HG03469 (cell line): ENCODE measurements at regions not wholly inside any gene's neighbourhood (a gene's known extent, or its start where the extent isn't known, plus 50 kb on each side); places are given as distances from the start of the nearest gene placed in this dataset.
A peak's percentile ranks its signal among the peaks of the same experiment; 100 is the strongest.
"Not testable (repeated sequence)": the region's sequence is repeated elsewhere in the genome, so short reads cannot be mapped to it uniquely, and the experiment has no call there.

Experiments used
- ATAC-seq: cut with Tn5 transposase; IDR thresholded peaks from one replicate; pipeline ENCODE4 v1.9.1; 2021; ENCODE audit warnings: mild to moderate bottlenecking, moderate library complexity, moderate number of reproducible peaks; ENCODE audit not compliant: unreplicated experiment

DNA sequence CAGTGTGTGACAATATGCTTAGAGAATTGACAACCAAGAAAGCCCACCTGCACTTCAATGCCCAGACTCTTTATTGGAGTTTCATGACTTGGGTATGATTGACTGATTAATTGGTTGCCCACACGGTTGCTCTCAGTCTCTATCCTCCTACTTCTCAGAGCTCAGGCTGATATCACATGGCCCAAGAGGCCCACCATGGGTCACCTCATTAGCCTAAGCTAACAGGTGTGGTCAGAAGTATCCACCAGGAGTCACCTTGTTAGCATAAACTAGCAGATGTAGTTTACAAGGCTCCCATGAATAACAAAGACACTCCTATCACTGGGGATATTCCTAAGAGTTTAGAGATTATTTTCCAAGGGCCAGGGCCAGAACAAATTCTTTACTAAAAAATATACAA, 120.2 kb upstream of the MBNL1 start:
- no peak for ATAC-seq

DNA sequence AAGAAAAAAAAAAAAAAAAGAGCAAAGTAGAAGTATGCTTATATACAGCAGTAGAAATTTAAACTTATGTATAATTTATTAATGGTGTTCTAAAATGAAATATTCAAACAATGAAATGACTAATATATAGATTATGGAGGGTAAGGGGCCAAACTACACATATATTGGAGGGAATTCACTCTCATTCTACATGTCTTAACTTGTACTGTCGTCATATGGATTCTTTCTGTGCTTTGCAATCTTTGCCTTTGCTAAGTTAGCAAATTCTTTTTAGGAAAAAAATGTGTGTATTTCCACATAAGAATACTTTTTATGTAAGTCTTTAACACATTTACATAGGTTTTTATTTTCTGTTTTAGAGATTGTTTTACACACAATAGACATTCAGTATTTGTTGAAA, 118.9 kb upstream of the MBNL1 start:
- ATAC-seq: no peak

DNA sequence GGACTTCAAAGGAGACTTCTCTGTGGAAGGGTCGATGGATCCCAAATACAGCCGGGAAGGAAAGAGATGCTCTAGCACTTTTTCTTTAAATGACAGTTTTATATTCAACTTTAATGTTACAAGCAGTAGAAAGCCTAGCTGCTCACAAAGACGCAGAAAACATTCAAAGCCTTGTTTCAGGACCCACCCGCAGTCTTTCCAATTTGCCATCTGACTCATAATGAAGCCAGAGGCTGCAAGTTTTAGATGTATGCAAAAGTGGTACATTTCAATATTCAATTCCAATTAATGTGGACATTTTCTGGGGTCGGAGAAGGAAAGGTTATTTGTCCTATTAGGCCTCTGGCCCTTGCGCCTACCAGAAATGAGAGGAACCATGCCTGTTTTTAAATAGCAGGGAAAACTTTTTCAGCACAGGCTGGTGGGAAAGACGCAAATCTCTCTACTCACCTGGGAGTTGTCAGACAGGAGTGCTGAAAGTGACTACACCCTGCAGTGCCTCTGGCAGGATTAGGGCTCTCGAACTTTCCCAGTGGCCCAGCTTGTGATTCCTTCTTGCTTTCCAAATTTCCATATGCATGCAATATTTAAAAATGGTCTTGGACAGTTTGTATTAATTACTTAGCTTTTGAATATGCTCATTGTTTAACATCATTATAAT, 117.4 kb upstream of the MBNL1 start:
- ATAC-seq: no peak

DNA sequence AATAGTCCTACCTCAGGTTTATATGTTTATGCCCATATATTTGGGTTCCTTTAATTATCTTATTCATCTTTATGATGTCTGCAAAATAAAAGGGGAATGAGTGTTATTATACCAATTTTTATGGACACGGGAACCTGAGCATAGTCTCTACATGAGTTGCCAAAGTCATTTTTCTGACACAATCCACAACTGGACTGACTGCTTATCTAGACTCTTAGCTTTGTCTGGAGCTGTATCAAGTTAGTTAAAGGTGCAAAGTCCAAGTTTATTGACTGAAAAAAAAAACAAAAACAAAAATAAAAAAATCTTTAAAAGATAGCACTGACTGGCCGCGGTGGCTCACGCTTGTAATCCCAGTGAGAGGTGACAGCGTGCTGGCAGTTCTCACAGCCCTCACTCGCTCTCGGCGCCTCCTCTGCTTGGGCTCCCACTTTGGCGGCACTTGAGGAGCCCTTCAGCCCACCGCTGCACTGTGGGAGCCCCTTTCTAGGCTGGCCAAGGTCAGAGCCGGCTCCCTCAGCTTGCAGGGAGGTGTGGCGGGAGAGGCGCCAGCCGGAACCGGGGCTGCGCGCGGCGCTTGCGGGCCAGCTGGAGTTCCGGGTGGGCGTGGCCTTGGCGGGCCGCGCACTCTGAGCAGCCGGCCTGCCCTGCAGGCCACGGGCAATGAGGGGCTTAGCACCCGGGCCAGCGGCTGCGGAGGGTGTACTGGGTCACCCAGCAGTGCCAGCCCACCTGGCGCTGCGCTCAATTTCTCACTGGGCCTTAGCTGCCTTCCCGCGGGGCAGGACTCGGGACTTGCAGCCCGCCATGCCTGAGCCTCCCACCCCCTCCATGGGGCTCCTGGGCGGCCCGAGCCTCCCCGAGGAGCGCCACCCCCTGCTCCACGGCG, 116.6 kb upstream of the MBNL1 start:
- ATAC-seq: not testable (repeated sequence)

DNA sequence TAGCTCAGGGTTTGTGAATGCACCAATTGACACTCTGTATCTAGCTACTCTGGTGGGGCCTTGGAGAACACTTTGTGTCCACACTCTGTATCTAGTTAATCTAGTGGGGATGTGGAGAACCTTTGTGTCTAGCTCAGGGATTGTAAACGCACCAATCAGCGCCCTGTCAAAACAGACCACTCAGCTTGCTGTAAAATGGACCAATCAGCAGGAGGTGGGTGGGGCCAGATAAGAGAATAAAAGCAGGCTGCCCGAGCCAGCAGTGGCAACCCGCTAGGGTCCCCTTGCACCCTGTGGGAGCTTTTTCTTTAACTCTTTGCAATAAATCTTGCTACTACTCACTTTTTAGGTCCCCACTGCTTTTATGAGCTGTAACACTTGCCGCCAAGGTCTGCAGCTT, 115.6 kb upstream of the MBNL1 start:
- ATAC-seq: not testable (repeated sequence)

DNA sequence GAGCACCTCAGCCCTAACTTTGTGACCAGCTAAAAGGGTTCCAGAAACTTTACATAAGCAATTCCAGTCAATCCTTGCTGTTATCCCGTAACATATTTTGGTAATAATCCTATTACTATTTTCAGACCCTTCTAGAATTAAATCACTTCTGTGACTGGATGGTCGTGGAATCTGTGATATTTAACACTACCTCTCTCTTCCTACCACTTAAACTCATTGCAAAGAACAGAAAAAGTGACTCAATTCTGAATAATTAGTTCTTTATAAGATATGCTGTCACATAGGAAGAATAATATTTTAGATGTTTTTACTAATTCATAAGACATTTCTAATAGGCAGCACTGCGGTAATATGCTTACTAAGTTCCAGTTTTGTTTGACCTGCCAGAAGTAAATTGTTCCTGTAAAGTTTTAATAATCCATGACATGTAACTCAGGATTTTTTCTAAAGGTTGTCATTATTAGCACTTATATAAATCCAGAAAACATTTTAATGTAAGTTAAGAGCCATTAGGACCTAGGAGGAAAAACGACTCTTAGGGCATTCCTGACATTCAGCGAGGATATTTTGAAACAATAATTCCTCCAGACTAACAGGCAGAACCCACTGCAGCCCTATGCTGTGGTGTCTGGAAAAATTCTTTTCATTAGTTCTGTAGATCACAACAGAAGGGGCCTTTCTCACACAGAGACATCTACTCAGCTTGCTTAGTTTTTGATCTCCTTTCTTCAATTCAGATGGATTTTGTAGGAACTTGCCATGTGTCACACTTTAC, 113.3 kb upstream of the MBNL1 start:
- ATAC-seq: no peak

DNA sequence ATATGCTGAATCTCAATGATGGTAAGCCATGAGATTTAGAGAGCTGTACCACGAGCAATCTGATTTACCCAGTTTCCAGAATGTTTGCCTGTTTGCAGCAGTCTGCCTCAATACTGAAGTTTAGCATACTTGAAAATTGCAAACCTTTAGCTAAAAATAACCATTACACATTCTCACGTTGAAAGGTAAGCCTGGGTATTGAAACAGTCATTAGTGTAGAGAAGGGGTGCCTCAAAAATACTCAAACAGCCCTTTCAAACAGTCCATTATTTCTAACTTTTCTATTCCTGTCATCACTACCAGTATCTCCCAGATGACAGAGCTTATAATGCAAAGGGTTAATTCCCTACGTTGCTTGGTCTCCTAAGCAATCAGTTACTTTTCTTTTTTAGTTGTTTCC, 111.8 kb upstream of the MBNL1 start:
- ATAC-seq: no peak

DNA sequence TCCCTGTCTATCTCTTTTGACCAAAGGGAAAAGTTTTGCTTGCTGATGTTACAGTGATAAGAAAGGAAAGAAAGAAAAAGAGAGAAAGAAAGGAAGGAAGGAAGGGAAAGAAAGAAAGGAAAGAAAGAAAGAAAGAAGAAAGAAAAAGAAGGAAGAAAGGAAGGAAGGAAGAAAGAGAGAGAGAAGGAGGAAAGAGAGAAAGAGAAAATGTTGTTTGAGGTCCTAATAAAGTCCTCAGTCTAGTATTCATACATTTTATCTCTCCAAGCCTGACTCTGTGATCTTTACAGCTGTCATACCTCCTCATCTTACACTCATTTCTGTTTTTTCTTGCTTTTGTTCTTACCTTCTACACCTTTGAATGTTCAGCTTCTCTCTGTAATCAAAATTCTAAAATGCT, 111.4 kb upstream of the MBNL1 start:
- ATAC-seq: no peak

DNA sequence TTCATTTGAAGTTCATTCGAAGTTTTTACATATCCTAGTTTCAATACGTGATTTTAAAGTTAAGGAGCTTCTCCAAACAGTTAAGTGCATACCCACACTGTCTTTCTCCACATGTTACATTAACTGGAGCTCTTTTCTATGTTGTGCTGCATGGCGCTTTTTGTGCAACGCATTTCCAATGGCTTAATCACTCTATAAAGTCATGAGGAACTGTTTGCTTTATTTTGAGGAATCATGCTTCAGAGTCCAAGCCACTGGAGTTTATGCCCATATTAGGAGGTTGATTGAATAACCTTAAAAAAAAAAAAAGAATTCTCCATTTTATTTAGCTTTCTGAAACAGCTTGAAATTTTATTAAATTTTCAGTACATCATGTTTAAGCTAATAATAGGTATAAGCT, 109.4 kb upstream of the MBNL1 start:
- no peak for ATAC-seq

DNA sequence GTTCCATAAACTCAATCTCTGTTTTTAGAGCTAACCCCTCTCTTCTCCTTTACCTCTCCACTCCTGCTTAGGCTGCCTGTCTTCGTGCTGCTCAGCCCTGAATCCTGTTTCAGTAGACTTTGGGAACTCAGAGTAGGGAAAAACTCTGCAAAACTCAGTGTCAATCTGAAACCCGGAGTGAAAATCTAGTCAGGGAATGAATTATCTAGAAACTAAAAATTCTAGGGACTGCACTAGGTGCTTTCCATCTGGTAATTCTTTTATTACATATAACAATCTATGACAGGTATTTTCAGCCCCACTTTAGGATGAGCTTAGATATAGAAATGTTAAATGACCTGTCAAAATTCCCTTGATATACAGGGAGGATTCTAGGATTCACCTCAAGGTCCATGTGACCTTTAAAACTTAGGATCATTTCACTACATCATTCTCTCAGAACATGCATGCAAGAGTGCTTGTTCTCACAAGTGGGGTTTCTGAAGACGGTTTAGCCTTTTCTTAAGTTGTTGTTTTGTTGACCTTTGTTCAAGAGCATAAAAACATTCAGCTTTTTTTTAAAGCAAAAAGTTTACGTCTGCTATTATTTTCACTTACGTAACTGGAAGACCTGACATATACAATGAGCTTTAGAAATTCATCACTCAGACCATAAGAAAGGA, 108.2 kb upstream of the MBNL1 start:
- no peak for ATAC-seq

DNA sequence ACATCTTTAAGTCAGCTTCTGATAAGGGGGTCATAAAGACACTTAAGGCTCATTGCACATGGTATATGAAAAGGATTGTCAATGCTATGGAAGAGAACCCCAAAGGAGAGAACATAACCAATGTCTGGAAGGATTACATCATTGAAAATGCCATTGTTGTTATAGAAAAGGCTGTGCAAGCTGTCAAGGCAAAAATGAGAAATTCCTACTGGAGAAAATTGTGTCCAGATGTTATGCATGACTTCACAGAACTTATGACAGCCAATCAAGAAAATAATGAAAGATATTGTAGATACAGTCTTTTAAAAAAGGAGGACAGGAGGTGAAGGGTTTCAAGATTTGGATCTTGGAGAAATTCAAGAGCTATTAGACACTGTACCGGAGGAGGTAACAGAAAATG, 96.3 kb upstream of the MBNL1 start:
- ATAC-seq: no peak

DNA sequence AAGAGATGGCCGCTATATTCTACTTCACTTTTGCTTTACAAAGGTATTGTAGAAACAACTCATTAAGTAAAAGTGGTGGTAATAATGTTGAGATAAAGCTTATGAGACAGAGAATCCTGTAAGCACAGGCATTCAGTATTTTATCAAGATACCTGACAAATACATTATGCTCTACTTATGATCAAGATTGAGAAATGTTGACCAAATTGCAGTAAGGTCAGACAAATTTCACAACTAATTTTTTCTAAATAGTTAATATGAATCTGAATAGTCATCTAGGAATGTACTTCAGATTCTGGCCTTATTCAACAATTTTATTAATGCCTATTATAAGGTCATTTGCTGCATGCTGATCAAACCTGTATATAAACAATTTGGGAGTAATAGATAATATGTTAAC, 95.1 kb upstream of the MBNL1 start:
- ATAC-seq: no peak

DNA sequence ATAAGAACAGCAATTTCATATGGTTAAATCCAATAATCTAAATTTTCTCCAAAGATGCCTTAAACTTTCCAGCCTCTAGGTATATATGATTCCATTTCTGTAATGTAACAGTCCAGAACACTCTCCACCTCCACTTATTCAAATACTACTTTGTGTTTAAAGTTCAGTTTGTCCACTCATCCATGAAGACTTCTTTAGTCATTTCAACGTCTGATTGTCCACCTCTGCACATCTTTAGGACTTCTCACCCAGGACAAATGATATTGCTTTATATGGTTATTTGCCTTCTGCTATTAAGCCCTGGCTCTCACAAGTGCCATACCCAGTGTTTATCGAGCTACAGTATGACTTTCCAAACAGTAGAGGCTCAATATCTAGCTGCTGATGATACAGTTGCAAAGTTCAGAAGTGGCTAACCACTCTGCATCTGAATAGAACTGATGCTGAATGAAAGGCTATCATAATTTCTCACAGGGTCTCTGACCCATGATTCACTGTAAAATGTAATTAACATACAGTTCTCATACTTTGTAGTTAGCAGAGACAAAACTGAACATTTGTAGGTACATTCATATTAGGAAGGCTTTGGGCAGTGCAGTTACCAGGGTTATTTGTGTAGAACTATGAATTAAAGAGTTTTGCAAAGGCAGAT, 93.7 kb upstream of the MBNL1 start:
- no peak for ATAC-seq

DNA sequence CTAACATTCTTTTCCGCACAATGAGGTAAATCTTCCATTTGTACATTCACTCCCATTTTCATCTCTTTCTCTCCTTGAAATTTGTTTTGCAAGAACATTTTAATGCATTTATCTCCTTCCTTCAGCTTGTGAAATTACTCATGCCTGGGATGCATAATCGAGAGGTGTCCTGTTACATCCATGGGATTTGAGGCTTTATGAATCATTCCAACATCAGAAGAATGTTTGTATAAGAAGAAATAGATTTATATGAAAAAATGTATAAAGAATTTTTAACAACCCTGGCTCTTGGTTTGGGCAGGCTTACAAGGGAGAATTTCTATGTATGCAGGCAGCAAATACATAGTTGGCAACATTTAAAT, 93.2 kb upstream of the MBNL1 start:
- ATAC-seq: no peak

DNA sequence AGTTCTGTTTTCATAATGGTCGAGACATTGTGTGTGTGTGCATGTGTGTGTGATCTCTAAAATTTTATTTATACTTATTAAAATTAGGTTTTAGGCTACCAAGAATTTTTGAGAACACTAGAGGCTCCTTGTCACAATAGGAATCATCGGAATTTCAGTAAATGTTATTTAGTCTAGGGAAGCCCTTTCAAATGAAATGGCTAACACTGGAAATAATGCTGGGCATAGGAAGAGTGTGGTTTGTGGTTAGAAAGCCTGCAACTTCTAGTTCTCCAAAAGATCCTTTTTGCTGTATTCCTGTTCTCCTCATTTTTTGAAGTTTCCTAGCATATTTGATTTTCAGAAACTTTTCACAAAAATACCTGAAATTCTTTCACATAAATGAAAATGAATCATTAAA, 92.5 kb upstream of the MBNL1 start:
- ATAC-seq: no peak

DNA sequence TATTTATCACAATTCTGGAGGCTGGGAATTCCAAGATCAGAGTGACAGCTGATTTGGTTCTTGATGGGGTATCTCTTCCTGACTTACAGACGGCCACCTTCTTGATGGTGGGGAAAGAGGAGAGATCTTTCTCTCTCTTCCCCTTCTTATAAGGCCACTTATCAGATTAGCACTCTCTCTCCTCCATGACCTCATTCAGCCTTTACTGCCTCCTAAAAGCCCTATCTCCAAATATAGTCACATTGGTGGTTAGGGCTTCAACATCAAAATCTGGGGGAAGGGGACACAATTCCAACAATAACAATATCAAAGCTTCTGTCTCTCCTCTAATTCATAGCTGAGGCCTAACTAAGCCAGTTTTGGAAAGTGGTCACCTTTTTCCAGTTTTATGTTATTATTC, 91.7 kb upstream of the MBNL1 start:
- no peak for ATAC-seq

DNA sequence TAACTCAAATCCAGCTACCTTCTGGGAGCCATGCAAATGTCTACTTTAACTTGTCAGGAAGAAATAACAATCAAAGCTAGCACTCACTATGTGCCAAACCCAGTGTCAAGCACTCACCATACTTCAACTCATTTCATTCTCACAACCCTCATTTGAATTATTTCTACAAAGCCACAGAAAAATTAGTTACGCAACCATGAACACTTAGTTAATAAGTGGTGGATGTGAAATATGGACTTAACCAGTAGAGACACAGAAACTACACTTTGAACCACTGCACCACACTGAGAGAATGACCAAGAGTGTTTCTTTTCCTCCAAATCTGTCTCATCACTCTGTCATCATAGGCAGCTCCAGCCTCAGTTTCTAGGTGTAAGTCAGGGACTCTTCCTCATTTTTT, 91.0 kb upstream of the MBNL1 start:
- peak; percentile 82 for ATAC-seq

DNA sequence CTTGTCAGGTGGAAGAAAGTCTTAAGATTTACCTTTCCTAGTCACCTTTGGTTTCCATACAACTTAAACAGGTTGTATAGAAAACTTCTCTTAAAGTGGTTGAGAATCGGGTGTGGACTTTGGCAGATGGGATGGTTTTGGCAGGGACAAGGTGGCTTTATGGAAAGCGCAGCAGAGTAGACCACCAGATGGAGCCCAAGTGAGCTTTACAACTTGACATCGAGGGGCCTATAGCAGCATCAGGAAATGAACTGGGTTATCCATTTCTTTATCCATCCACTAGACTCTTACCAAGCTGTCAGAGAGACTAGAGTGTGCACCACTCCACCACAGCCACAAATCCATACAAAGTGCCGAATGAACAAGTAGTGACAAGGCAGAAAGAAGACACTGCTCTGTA, 85.3 kb upstream of the MBNL1 start:
- ATAC-seq: no peak

DNA sequence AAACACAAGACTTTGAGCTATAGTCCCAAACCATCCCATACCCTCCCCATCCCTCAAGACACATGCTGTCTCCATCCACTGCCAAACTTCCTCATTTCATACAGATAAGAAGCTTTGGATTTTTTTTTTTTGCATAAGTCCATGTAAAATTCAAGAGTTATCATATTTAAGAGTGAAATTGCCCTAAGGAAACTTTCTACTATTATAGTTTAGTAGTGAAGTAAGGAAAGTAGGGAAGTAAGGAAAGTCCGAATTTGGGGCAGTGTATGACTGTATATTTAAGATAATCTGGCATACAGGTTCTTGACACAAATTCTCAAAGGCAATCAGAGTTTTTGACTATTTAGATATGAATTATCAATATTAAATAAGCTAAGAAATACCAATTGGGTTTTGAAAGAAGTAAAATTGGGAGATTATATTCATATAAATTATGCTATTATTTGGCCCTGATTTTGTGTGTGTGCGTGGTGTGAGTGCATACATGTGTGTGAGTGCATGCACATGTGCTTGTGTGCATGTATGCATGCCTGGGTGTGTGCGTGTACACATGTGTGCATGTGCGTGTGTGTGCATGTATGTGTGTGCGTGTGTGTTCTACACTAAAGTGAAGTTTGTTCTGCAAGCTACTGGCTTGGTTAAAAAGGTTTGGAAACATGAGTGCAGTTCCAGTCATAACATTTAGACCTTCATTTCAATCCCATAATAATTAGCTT, 83.6 kb upstream of the MBNL1 start:
- no peak for ATAC-seq
